ENCODE measurements at regions not wholly inside any gene's neighbourhood (a gene's known extent, or its start where the extent isn't known, plus 50 kb on each side); places are given as distances from the start of the nearest gene placed in this dataset.

GRCh38 chr10:78471326-78471722 lies 437.7 kb downstream of the RPS24 start:
- no peak for TF ChIP-seq CTCF (IDR thresholded peaks at IDR 0.05 in 2 of 3, conservative IDR thresholded peaks at IDR 0.05 in 1 of 3; ENCODE audit: borderline replicate concordance in 1 of 3, insufficient read depth in 1 of 3, low read depth in 2 of 3, low read length in 2 of 3)
- TF ChIP-seq RAD21 (IDR thresholded peaks at IDR 0.05; ENCODE audit: low read depth), result no peak
- TF ChIP-seq ZBTB33 (IDR thresholded peaks at IDR 0.05; ENCODE audit: extremely low read depth, insufficient replicate concordance, low read length), result no peak
- TF ChIP-seq EZH2 (IDR thresholded peaks at IDR 0.05), result no peak
- TF ChIP-seq MAX (IDR thresholded peaks at IDR 0.05), result no peak
- TF ChIP-seq POLR2A (IDR thresholded peaks at IDR 0.05; ENCODE audit: borderline replicate concordance, extremely low read depth, insufficient read depth, insufficient read length), result no peak
- TF ChIP-seq SRF (IDR thresholded peaks at IDR 0.05; ENCODE audit: low read depth), result no peak

Data from HCT116 (cell line).